GM13976 (cell line): ENCODE measurements at regions not wholly inside any gene's neighbourhood (a gene's known extent, or its start where the extent isn't known, plus 50 kb on each side); places are given as distances from the start of the nearest gene placed in this dataset.

ENCODE experiments used
- DNase-seq: peaks from one replicate; pipeline ENCODE4 v3.0.0; 2012; ENCODE audit warnings: low spot score
- CTCF ChIP-seq: IDR thresholded peaks from 2 replicates; pipeline ENCODE4 v1.5.1; 2012; ENCODE audit warnings: borderline replicate concordance, mild to moderate bottlenecking; ENCODE audit not compliant: insufficient read depth; ENCODE audit errors: extremely low read depth, missing control alignments, control extremely low read depth
- in situ Hi-C: fragments of 300-500 bp; cut with MboI; formaldehyde crosslinking; loops from one replicate; pipeline ENCODE4 v1.12.0; 2022; ENCODE audit warnings: low sequenced_read_pairs, mixed read lengths, inconsistent platforms; ENCODE audit not compliant: unreplicated experiment

GRCh38 chr14:38107216-38107631 lies 100.5 kb upstream of the SSTR1 start:
- no peak for DNase-seq
- no peak for TF ChIP-seq CTCF
- in situ Hi-C loops = no loop called here

- no peak for TF ChIP-seq CTCF
- in situ Hi-C loops = no loop called here
- DNase-seq = no peak
Observed at GRCh38 chr14:38108681-38109080, 99.0 kb upstream of the SSTR1 start.

GRCh38 chr14:38110258-38110657 lies 97.4 kb upstream of the SSTR1 start:
- TF ChIP-seq CTCF = no peak
- in situ Hi-C loops = no loop called here
- DNase-seq = no peak

- no peak for TF ChIP-seq CTCF
- in situ Hi-C loops = no loop called here
- no peak for DNase-seq
Observed at GRCh38 chr14:38111046-38111445, 96.7 kb upstream of the SSTR1 start.

- TF ChIP-seq CTCF = no peak
- in situ Hi-C loops = no loop called here
- no peak for DNase-seq
Observed at GRCh38 chr14:38113546-38113945, 94.2 kb upstream of the SSTR1 start.

- no peak for TF ChIP-seq CTCF
- in situ Hi-C loops = no loop called here
- DNase-seq = no peak
Observed at GRCh38 chr14:38116895-38117294, 90.8 kb upstream of the SSTR1 start.

GRCh38 chr14:38120109-38120508 lies 87.6 kb upstream of the SSTR1 start:
- no peak for DNase-seq
- in situ Hi-C loops = no loop called here
- TF ChIP-seq CTCF = no peak
